ENCODE measurements at regions not wholly inside any gene's neighbourhood (a gene's known extent, or its start where the extent isn't known, plus 50 kb on each side); places are given as distances from the start of the nearest gene placed in this dataset.
"Not testable (repeated sequence)": the region's sequence is repeated elsewhere in the genome, so short reads cannot be mapped to it uniquely, and the experiment has no call there.

GRCh38 chr14:101293605-101294004, 267.7 kb upstream of the DIO3 start:
- TF ChIP-seq PAX5 (IDR thresholded peaks at IDR 0.05; ENCODE audit: insufficient read depth, low read length, severe bottlenecking) (no peak), POLR2AphosphoS5 (IDR thresholded peaks at IDR 0.05; ENCODE audit: low read depth, low read length) (no peak), TAF1 (IDR thresholded peaks at IDR 0.05; ENCODE audit: low read depth, low read length) (no peak), POLR2A (IDR thresholded peaks at IDR 0.05; ENCODE audit: low read depth, low read length) (no peak)
- DNase-seq (ENCODE audit: insufficient read length, low spot score) (no peak), FAIRE-seq (no peak)

DNA sequence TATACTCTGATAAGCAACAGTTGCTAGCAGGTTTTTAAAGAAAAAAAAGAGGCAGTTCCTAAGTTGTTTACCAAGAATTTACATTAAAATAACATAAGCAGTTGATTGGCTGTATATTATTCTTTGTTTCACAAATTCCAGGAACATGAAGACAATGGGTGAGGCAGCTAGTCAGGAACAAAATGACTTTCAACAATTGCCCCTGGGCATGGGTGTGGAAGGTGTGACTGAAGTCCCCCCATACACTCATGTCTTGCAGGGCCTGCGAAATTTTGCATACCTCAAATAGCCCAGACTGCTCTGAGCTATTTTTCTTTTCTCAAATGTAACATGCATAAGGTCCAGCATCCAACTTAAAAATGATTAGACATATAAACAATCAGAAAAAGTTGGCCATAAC, 267.2 kb upstream of the DIO3 start:
- DNase-seq (ENCODE audit: insufficient read length, low spot score) (no peak), FAIRE-seq (no peak)
- no peak for TF ChIP-seq POU2F2 (IDR thresholded peaks at IDR 0.05; ENCODE audit: low read depth, low read length)
- TF ChIP-seq SPI1 (IDR thresholded peaks at IDR 0.05; ENCODE audit: low read depth, low read length): no peak
- no peak for TF ChIP-seq PAX5 (IDR thresholded peaks at IDR 0.05; ENCODE audit: insufficient read depth, low read length, severe bottlenecking)
- no peak for TF ChIP-seq POLR2A (IDR thresholded peaks at IDR 0.05; ENCODE audit: low read depth, low read length)
- TF ChIP-seq TAF1 (IDR thresholded peaks at IDR 0.05; ENCODE audit: low read depth, low read length): no peak
- TF ChIP-seq POLR2AphosphoS5 (IDR thresholded peaks at IDR 0.05; ENCODE audit: low read depth, low read length): no peak

- DNase-seq (ENCODE audit: insufficient read length, low spot score); FAIRE-seq: not testable (repeated sequence)
Measured at GRCh38 chr14:101299781-101300180, 261.5 kb upstream of the DIO3 start.

- FAIRE-seq: no peak
- TF ChIP-seq POLR2A (IDR thresholded peaks at IDR 0.05; ENCODE audit: low read depth, low read length): no peak
- TF ChIP-seq POLR2AphosphoS5 (IDR thresholded peaks at IDR 0.05; ENCODE audit: low read depth, low read length): no peak
- TF ChIP-seq PAX5 (IDR thresholded peaks at IDR 0.05; ENCODE audit: insufficient read depth, low read length, severe bottlenecking): no peak
- TF ChIP-seq SPI1 (IDR thresholded peaks at IDR 0.05; ENCODE audit: low read depth, low read length): no peak
- TF ChIP-seq TAF1 (IDR thresholded peaks at IDR 0.05; ENCODE audit: low read depth, low read length): no peak
- no peak for TF ChIP-seq POU2F2 (IDR thresholded peaks at IDR 0.05; ENCODE audit: low read depth, low read length)
- DNase-seq (ENCODE audit: insufficient read length, low spot score): no peak
Measured at GRCh38 chr14:101301011-101301410, 260.3 kb upstream of the DIO3 start.

- FAIRE-seq; DNase-seq (ENCODE audit: insufficient read length, low spot score): not testable (repeated sequence)
Measured at GRCh38 chr14:101307162-101307561, 254.1 kb upstream of the DIO3 start.

DNA sequence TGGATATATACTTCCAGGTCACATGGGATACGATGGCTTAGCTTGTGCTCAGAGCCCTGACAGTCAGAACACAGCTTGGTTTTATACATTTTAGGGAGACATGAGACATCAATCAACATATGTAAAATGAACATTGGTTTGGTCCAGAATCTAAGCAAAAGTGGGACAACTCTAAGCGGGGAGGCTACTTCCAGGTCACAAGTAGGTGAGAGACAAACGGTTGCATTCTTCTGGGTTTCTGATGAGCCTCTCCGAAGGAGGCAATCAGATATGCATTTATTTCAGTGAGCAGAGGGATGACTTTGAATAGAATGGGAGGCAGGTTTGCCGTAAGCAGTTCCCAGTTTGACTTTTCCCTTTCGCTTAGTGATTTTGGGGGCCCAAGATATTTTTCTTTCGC, 250.1 kb upstream of the DIO3 start:
- not testable (repeated sequence) for FAIRE-seq; DNase-seq (ENCODE audit: insufficient read length, low spot score)

DNA sequence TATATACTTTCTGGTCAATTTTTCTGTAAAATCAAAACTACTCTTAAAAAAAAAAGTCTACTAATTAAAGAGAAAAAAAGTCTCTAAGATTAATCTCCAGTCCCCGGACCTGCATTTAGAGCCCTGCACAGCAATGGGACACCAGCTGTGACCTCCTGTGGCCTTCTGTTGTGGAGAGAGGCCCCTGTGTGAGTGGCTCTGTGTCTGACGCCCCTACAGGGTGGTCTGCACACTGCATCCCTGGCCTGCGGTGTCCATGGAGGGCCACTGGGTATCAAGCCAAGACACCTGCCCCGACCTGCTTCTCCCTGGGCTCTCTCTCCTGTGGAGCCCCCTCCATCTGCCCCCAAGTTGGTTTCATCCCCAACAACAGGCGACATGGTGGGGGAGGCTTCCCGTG, 248.0 kb upstream of the DIO3 start:
- TF ChIP-seq SPI1 (IDR thresholded peaks at IDR 0.05; ENCODE audit: low read depth, low read length) (no peak), POLR2A (IDR thresholded peaks at IDR 0.05; ENCODE audit: low read depth, low read length) (no peak), POU2F2 (IDR thresholded peaks at IDR 0.05; ENCODE audit: low read depth, low read length) (no peak), PAX5 (IDR thresholded peaks at IDR 0.05; ENCODE audit: insufficient read depth, low read length, severe bottlenecking) (no peak), TAF1 (IDR thresholded peaks at IDR 0.05; ENCODE audit: low read depth, low read length) (no peak), POLR2AphosphoS5 (IDR thresholded peaks at IDR 0.05; ENCODE audit: low read depth, low read length) (no peak)
- no peak for FAIRE-seq
- no peak for DNase-seq (ENCODE audit: insufficient read length, low spot score)

DNA sequence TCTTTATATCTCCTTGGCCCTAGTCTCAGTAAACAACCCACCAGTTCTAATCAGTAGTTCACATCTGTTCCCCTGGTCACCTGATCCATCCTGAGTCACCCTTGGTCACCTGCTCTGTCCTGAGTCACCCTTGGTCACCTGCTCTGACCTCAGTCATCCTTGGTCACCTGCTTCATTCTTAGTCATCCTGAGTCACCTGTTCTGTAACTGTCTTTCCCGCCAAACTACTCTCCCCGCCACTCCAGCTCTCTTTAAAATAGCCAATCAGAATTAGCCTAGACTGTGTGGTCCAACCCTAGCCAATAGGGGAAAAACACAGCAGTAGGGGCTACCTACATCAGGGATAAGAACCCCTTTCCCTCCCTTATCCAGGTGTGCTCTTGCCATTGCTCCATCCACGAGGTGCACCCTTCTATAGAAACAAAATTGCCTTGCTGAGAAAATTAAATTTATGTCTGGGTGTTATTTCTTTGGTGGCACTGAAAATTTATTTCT, 245.4 kb upstream of the DIO3 start:
- no peak for TF ChIP-seq SPI1 (IDR thresholded peaks at IDR 0.05; ENCODE audit: low read depth, low read length)
- no peak for TF ChIP-seq POLR2A (IDR thresholded peaks at IDR 0.05; ENCODE audit: low read depth, low read length)
- no peak for TF ChIP-seq POLR2AphosphoS5 (IDR thresholded peaks at IDR 0.05; ENCODE audit: low read depth, low read length)
- no peak for TF ChIP-seq POU2F2 (IDR thresholded peaks at IDR 0.05; ENCODE audit: low read depth, low read length)
- TF ChIP-seq TAF1 (IDR thresholded peaks at IDR 0.05; ENCODE audit: low read depth, low read length): no peak
- TF ChIP-seq PAX5 (IDR thresholded peaks at IDR 0.05; ENCODE audit: insufficient read depth, low read length, severe bottlenecking): no peak
- FAIRE-seq (no peak), DNase-seq (ENCODE audit: insufficient read length, low spot score) (no peak)

DNA sequence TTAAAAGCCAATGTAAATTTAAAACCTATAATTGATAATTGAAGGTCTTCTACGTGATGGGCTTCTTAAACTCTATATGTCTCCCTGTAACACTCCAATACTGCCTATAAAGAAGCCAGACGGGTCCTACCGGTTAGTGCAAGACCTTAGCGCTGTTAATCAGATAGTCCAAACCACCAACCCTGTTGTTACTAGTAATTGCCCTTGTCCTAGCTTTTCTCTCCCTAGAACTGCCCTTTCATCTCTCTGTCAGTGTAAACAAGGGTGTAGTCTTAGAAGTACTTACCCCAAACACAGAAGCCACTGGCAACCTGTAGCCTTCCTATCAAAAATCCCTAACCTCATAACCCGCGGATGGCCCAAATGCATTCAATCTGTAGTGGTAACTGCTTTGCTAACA, 243.0 kb upstream of the DIO3 start:
- no peak for TF ChIP-seq PAX5 (IDR thresholded peaks at IDR 0.05; ENCODE audit: insufficient read depth, low read length, severe bottlenecking)
- no peak for TF ChIP-seq POLR2AphosphoS5 (IDR thresholded peaks at IDR 0.05; ENCODE audit: low read depth, low read length)
- no peak for FAIRE-seq
- DNase-seq (ENCODE audit: insufficient read length, low spot score): no peak

DNA sequence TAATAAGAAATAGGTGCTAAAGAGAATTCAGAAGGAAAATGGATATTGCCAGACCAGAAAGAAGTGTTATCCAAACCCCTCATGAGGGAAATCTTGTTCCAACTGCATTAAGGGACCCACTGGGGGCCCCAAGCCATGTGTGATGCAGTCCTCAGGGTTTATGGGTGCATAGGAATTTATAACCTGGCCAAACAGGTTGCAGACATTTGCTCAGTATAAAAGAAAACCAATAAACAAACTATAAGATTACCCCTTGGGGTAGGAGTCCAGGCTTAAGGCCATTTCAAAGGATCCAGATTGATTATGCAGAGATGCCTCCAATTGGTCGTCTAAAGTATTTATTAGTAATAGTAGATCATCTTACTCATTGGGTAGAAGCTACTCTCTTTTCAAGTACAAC, 240.9 kb upstream of the DIO3 start:
- FAIRE-seq: no peak
- DNase-seq (ENCODE audit: insufficient read length, low spot score): no peak
- no peak for TF ChIP-seq TAF1 (IDR thresholded peaks at IDR 0.05; ENCODE audit: low read depth, low read length)
- no peak for TF ChIP-seq SPI1 (IDR thresholded peaks at IDR 0.05; ENCODE audit: low read depth, low read length)
- no peak for TF ChIP-seq POLR2A (IDR thresholded peaks at IDR 0.05; ENCODE audit: low read depth, low read length)
- TF ChIP-seq POLR2AphosphoS5 (IDR thresholded peaks at IDR 0.05; ENCODE audit: low read depth, low read length): no peak
- no peak for TF ChIP-seq POU2F2 (IDR thresholded peaks at IDR 0.05; ENCODE audit: low read depth, low read length)
- no peak for TF ChIP-seq PAX5 (IDR thresholded peaks at IDR 0.05; ENCODE audit: insufficient read depth, low read length, severe bottlenecking)

- FAIRE-seq (no peak), DNase-seq (ENCODE audit: insufficient read length, low spot score) (no peak)
- TF ChIP-seq POLR2A (IDR thresholded peaks at IDR 0.05; ENCODE audit: low read depth, low read length) (no peak), POU2F2 (IDR thresholded peaks at IDR 0.05; ENCODE audit: low read depth, low read length) (no peak), PAX5 (IDR thresholded peaks at IDR 0.05; ENCODE audit: insufficient read depth, low read length, severe bottlenecking) (no peak), POLR2AphosphoS5 (IDR thresholded peaks at IDR 0.05; ENCODE audit: low read depth, low read length) (no peak), SPI1 (IDR thresholded peaks at IDR 0.05; ENCODE audit: low read depth, low read length) (no peak), TAF1 (IDR thresholded peaks at IDR 0.05; ENCODE audit: low read depth, low read length) (no peak)
Measured at GRCh38 chr14:101322223-101322622, 239.1 kb upstream of the DIO3 start.
